ES-I3 (cell line): ENCODE measurements at regions not wholly inside any gene's neighbourhood (a gene's known extent, or its start where the extent isn't known, plus 50 kb on each side); places are given as distances from the start of the nearest gene placed in this dataset.

Experiments
- H3K36me3 ChIP-seq: 2 replicates; pipeline ENCODE4 v1.6.1; 2013; ENCODE audit warnings: mild to moderate bottlenecking, low read length, control low read depth, moderate library complexity; ENCODE audit not compliant: insufficient read depth
- H3K4me1 ChIP-seq: 2 replicates; pipeline ENCODE4 v1.6.1; 2013; ENCODE audit warnings: mild to moderate bottlenecking, control low read depth, low read length; ENCODE audit not compliant: insufficient read depth
- H3K9ac ChIP-seq: 2 replicates; pipeline ENCODE4 v1.6.1; 2013; ENCODE audit warnings: low read depth, mild to moderate bottlenecking, low read length, moderate library complexity
- H3K9me3 ChIP-seq: 2 replicates; pipeline ENCODE4 v1.6.1; 2013; ENCODE audit warnings: mild to moderate bottlenecking, low read length, moderate library complexity; ENCODE audit not compliant: control insufficient read depth, insufficient read depth

- H3K36me3 ChIP-seq: no peaks in the 10 kb centered on the region
- H3K9ac ChIP-seq: no peak overlapping the region
- H3K9me3 ChIP-seq: no peaks in the 10 kb centered on the region
- H3K4me1 ChIP-seq: no peaks in the 10 kb centered on the region
Measured at GRCh38 chr9:119487118-119487827, 118.0 kb upstream of the BRINP1 start.

- no peaks in the 10 kb centered on the region for H3K36me3 ChIP-seq
Measured at GRCh38 chr9:119483153-119483552, 113.9 kb upstream of the BRINP1 start.

GRCh38 chr9:119477197-119477596 lies 108.0 kb upstream of the BRINP1 start:
- Histone ChIP-seq H3K36me3 (no peaks in the 10 kb centered on the region), H3K4me1 (no peaks in the 10 kb centered on the region), H3K9me3 (no peaks in the 10 kb centered on the region), H3K9ac (no peak overlapping the region)

More at GRCh38 chr9:119483153-119483552, 113.9 kb upstream of the BRINP1 start:
- Histone ChIP-seq H3K9ac (no peak overlapping the region), H3K9me3 (no peaks in the 10 kb centered on the region), H3K4me1 (no peaks in the 10 kb centered on the region)

- H3K9me3 ChIP-seq: no peaks in the 10 kb centered on the region
- H3K9ac ChIP-seq: no peak overlapping the region
- H3K36me3 ChIP-seq: no peaks in the 10 kb centered on the region
- no peaks in the 10 kb centered on the region for H3K4me1 ChIP-seq
Measured at GRCh38 chr9:119458068-119458467, 88.8 kb upstream of the BRINP1 start.

DNA sequence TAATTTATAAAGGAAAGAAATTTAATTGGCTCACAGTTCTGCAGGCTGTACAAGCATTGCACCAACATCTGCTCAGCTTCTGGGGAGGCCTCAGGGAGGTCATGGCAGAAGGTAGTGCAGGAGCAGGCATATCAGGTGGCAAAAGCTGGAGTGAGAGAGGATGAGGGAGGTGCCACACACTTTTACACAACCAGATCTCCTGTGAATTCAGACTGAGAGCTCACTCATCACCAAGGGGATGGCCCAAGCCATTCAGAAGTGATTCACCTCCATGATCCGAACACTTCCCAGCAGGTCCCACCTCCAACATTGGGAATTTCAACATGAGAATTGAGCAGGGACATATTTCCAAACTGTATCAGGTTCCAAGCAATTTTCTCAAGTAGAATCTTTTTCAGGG lies 84.7 kb upstream of the BRINP1 start:
- H3K9ac ChIP-seq: no peak overlapping the region
- no peaks in the 10 kb centered on the region for H3K4me1 ChIP-seq
- H3K9me3 ChIP-seq: no peaks in the 10 kb centered on the region
- H3K36me3 ChIP-seq: no peaks in the 10 kb centered on the region

- Histone ChIP-seq H3K9me3 (no peaks in the 10 kb centered on the region), H3K4me1 (no peaks in the 10 kb centered on the region), H3K36me3 (no peaks in the 10 kb centered on the region), H3K9ac (no peak overlapping the region)
Measured at GRCh38 chr9:119453490-119453911, 84.3 kb upstream of the BRINP1 start.

GRCh38 chr9:119451426-119451825 lies 82.2 kb upstream of the BRINP1 start:
- H3K9ac ChIP-seq: no peak overlapping the region
- H3K4me1 ChIP-seq: no peaks in the 10 kb centered on the region

DNA sequence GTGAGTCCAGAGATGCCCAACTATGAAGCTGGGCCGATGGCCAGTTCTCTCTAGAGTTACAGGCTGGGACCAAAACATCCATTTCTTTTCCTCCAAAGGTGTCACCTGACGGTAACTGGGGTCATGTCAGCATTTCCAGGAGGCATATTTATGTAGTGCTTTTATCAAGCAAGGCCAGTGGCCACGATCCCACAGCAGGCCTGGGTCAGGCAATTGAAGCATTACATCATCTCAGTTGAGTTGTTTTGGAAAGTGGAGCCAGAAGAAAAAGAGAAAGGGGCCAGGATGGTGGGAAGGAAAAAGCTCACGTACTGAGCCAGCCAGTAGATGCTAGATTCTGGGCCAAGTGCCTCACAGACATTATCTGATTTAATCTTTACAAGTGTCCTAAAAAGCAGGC lies 73.9 kb upstream of the BRINP1 start:
- Histone ChIP-seq H3K4me1 (peaks cover 9% of the 10 kb centered on the region; the same call in 1 of the 2 replicates), H3K9me3 (no peaks in the 10 kb centered on the region), H3K9ac (no peak overlapping the region), H3K36me3 (no peaks in the 10 kb centered on the region)

More at GRCh38 chr9:119451426-119451825, 82.2 kb upstream of the BRINP1 start:
- no peaks in the 10 kb centered on the region for H3K36me3 ChIP-seq
- no peaks in the 10 kb centered on the region for H3K9me3 ChIP-seq

DNA sequence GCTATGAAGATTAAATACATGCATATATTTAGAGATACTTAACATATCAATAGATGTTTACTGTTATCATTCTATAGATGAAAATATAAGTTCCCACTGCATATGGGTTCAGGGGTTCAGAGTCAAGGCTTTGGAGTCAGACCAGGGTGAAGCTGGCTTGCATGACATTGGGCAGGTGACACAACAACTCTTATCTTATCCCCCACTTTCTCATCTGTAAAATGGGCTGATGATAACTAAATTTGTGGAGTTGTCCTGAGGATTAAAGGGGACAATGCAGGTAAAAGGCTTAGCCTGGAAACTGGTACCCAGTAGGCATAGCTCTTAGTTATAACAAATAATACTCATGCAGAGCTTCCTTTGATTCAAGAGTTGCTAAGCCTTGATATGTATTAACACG lies 72.6 kb upstream of the BRINP1 start:
- H3K9me3 ChIP-seq: no peaks in the 10 kb centered on the region
- no peaks in the 10 kb centered on the region for H3K36me3 ChIP-seq
- H3K9ac ChIP-seq: no peak overlapping the region
- peaks cover 9% of the 10 kb centered on the region; the same call in 1 of the 2 replicates for H3K4me1 ChIP-seq

DNA sequence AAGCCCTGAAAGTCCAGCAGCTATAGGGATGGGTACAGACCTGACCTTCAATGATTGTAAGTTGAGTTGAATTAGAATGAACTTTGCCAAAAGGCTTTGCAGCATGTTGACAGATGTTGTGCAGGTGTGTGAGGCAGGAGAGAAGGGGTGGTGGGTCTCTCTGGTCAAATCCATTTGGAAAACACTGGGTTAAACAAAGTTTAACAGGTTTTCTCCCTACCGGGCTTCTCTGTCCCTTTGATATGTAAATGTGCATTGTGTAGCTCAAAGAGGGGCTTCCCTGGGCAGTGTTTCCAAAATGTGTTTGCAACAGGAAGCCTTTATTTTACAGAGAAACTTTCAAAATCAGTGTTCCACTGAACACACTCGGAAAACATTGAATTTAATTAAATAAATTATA lies 72.1 kb upstream of the BRINP1 start:
- no peaks in the 10 kb centered on the region for H3K9me3 ChIP-seq
- no peaks in the 10 kb centered on the region for H3K36me3 ChIP-seq
- no peak overlapping the region for H3K9ac ChIP-seq
- H3K4me1 ChIP-seq: peaks cover 9% of the 10 kb centered on the region; the same call in 1 of the 2 replicates

DNA sequence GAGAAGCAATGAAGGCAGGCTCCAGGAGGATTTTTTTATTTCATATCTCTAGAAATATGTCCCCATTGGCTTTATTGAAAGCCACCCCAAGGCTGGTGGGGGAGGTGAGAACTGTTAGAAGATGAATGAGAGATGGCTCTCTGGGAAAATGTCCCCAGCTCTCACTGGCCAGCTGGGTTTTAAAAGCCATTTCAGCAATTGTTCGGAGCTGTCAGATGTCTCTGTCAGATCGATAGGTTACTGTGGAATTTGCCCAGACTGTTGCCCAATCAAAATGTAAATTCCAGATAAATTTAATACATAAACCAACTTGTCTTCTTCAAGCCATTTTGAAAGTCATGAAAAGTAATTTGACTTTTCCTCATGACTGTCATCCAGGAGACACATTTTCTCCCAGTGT lies 67.0 kb upstream of the BRINP1 start:
- Histone ChIP-seq H3K9ac (no peak overlapping the region), H3K4me1 (peaks cover 13% of the 10 kb centered on the region; the same call in 1 of the 2 replicates), H3K36me3 (no peaks in the 10 kb centered on the region), H3K9me3 (no peaks in the 10 kb centered on the region)

- 0 out of 2 replicates have a peak, but pooled peaks cover 4% of the 10 kb centered on the region for H3K4me1 ChIP-seq
- H3K36me3 ChIP-seq: no peaks in the 10 kb centered on the region
- no peak overlapping the region for H3K9ac ChIP-seq
- no peaks in the 10 kb centered on the region for H3K9me3 ChIP-seq
Measured at GRCh38 chr9:119435076-119435475, 65.8 kb upstream of the BRINP1 start.

DNA sequence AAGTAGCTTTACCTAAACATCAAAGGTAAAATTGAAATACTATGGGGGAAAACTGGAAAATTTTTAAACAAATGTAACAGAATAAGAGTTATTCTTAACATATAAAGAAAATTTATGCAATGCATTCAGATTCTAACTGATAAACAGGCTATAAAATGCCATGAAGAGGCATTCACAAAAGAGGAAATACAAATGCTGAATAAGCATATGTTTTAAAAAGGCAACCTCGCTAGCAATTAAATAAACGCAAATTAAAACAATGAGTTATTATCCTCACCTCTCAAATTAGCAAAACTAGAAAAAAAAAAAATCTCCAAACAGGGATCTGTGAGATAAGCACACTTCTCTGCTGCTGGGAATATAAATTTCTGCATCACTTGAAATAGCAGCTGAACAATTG lies 63.2 kb upstream of the BRINP1 start:
- H3K4me1 ChIP-seq: 0 out of 2 replicates have a peak, but pooled peaks cover 4% of the 10 kb centered on the region
- H3K9ac ChIP-seq: no peak overlapping the region

GRCh38 chr9:119429302-119429701 lies 60.1 kb upstream of the BRINP1 start:
- Histone ChIP-seq H3K9me3 (no peaks in the 10 kb centered on the region), H3K4me1 (0 out of 2 replicates have a peak, but pooled peaks cover 1% of the 10 kb centered on the region), H3K36me3 (no peaks in the 10 kb centered on the region), H3K9ac (no peak overlapping the region)

More for the DNA sequence above, 63.2 kb upstream of the BRINP1 start:
- Histone ChIP-seq H3K36me3 (no peaks in the 10 kb centered on the region), H3K9me3 (no peaks in the 10 kb centered on the region)

- H3K9me3 ChIP-seq: no peaks in the 10 kb centered on the region
- H3K4me1 ChIP-seq: no peaks in the 10 kb centered on the region
- H3K36me3 ChIP-seq: no peaks in the 10 kb centered on the region
- no peak overlapping the region for H3K9ac ChIP-seq
Measured at GRCh38 chr9:119420231-119420630, 51.0 kb upstream of the BRINP1 start.
